NCI-H2227 (cell line): ENCODE measurements at regions not wholly inside any gene's neighbourhood (a gene's known extent, or its start where the extent isn't known, plus 50 kb on each side); places are given as distances from the start of the nearest gene placed in this dataset.
"Not testable (repeated sequence)": the region's sequence is repeated elsewhere in the genome, so short reads cannot be mapped to it uniquely, and the experiment has no call there.

ENCODE experiments used
- DNase-seq: peaks from one replicate; lab custom pipeline; 2025; ENCODE audit not compliant: unreplicated experiment; lab: John Stamatoyannopoulos, UW

- no peak for DNase-seq
Measured at GRCh38 chr15:81729340-81729739, 316.5 kb downstream of the MEX3B start.

GRCh38 chr15:81728726-81729125 is 317.1 kb downstream of the MEX3B start:
- DNase-seq = no peak

GRCh38 chr15:81725590-81725989 is 320.2 kb downstream of the MEX3B start:
- DNase-seq = no peak

GRCh38 chr15:81724536-81724935 is 321.3 kb downstream of the MEX3B start:
- DNase-seq = no peak

- DNase-seq = no peak
Measured at GRCh38 chr15:81723701-81724100, 322.1 kb downstream of the MEX3B start.

- DNase-seq = no peak
Measured at GRCh38 chr15:81723113-81723651, 322.6 kb downstream of the MEX3B start.

GRCh38 chr15:81716468-81716867 is 329.4 kb downstream of the MEX3B start:
- not testable (repeated sequence) for DNase-seq

GRCh38 chr15:81710328-81710727 is 335.5 kb downstream of the MEX3B start:
- no peak for DNase-seq

- not testable (repeated sequence) for DNase-seq
Measured at GRCh38 chr15:81706816-81707346, 332.9 kb upstream of the TMC3 start.

- DNase-seq = not testable (repeated sequence)
Measured at GRCh38 chr15:81705727-81706126, 331.7 kb upstream of the TMC3 start.

GRCh38 chr15:81686021-81686420 is 312.0 kb upstream of the TMC3 start:
- no peak for DNase-seq

GRCh38 chr15:81685237-81685636 is 311.2 kb upstream of the TMC3 start:
- DNase-seq = no peak

GRCh38 chr15:81680829-81681228 is 306.8 kb upstream of the TMC3 start:
- no peak for DNase-seq

- no peak for DNase-seq
Measured at GRCh38 chr15:81666839-81667238, 292.8 kb upstream of the TMC3 start.

GRCh38 chr15:81660976-81661375 is 287.0 kb upstream of the TMC3 start:
- no peak for DNase-seq

GRCh38 chr15:81653259-81653658 is 279.2 kb upstream of the TMC3 start:
- no peak for DNase-seq

- DNase-seq = no peak
Measured at GRCh38 chr15:81645470-81645869, 271.5 kb upstream of the TMC3 start.

- DNase-seq = no peak
Measured at GRCh38 chr15:81643771-81644170, 269.8 kb upstream of the TMC3 start.

GRCh38 chr15:81642451-81642990 is 268.5 kb upstream of the TMC3 start:
- no peak for DNase-seq

- not testable (repeated sequence) for DNase-seq
Measured at GRCh38 chr15:81636064-81636463, 262.1 kb upstream of the TMC3 start.

GRCh38 chr15:81633889-81634288 is 259.9 kb upstream of the TMC3 start:
- no peak for DNase-seq

GRCh38 chr15:81625896-81626295 is 251.9 kb upstream of the TMC3 start:
- peak; percentile 78 for DNase-seq

GRCh38 chr15:81619002-81619401 is 245.0 kb upstream of the TMC3 start:
- DNase-seq = no peak
